K562 (cell line): ENCODE measurements at regions not wholly inside any gene's neighbourhood (a gene's known extent, or its start where the extent isn't known, plus 50 kb on each side); places are given as distances from the start of the nearest gene placed in this dataset.

Source experiments
- ATAC-seq: fragments of 200-7000 bp; cut with Tn5 transposase; 3 replicates; pipeline ENCODE4 v1.9.1; 2020; ENCODE audit warnings: moderate library complexity
- BruUV-seq: library from RNA; stranded (reverse); fragments of 400-500 nt; replicated peaks from 2 replicates; lab custom pipeline; 2021; lab: Mats Ljungman, UMichigan
- CTCF ChIA-PET: fragments of 300-600 bp; formaldehyde crosslinking; extraction: SDS; loops from one replicate; lab custom pipeline; 2021; ENCODE audit warnings: low intra/inter-chr PET ratio; lab: Yijun Ruan, JAX
- POLR2A ChIA-PET: fragments of 300-600, 350-650 bp; sonication (Branson Sonifier 250); formaldehyde crosslinking; extraction: SDS; loops from one replicate; lab custom pipeline; 2021; ENCODE audit warnings: antibody characterized with exemption, inconsistent platforms; lab: Yijun Ruan, JAX
- DNase-seq, 4 experiments: peaks; one replicate each; pipeline versions ENCODE4 v3.0.0 to v3.0.0-alpha.2; 2011 to 2018; ENCODE audit warnings: low spot score in 3 of 4, mixed read lengths in 3 of 4; ENCODE audit errors: extremely low read depth in 1 of 4
- FAIRE-seq: peaks from 2 replicates; lab custom pipeline; 2011; peaks lifted over from hg19 to GRCh38; lab: Jason Lieb, UNC
- H2AFZ ChIP-seq: 2 replicates; pipeline ENCODE4 v1.6.0; 2011; ENCODE audit warnings: low read depth, low read length, control low read depth, inconsistent platforms
- H3K27ac ChIP-seq: fragments of 200-600 bp; 3 replicates; pipeline ENCODE4 v1.8.0; 2011; ENCODE audit warnings: low read depth, mild to moderate bottlenecking, control low read depth, inconsistent platforms, low read length, moderate library complexity, mixed read lengths; ENCODE audit errors: extremely low read depth
- H3K27me3 ChIP-seq, 2 experiments: fragments of 300-600 bp in 1 of 2; 2 replicates in 1 of 2; 3 replicates in 1 of 2; pipeline versions ENCODE4 v1.6.0 to v1.8.0; 2011; ENCODE audit warnings: inconsistent platforms in 2 of 2, low read length in 2 of 2, mild to moderate bottlenecking in 1 of 2, mixed read lengths in 1 of 2, moderate library complexity in 1 of 2; ENCODE audit not compliant: control insufficient read depth in 2 of 2, insufficient read depth in 2 of 2
- H3K36me3 ChIP-seq: fragments of 300-600 bp; 3 replicates; pipeline ENCODE4 v1.8.0; 2011; ENCODE audit warnings: mild to moderate bottlenecking, low read length, inconsistent platforms; ENCODE audit not compliant: control insufficient read depth, insufficient read depth
- H3K4me1 ChIP-seq, 2 experiments: fragments of 200-600 bp in 1 of 2; replicated peaks in 1 of 2; 2 replicates in 1 of 2; 3 replicates in 1 of 2; pipeline versions ENCODE4 v1.5.1 to v1.8.0; 2011; ENCODE audit warnings: inconsistent platforms in 2 of 2, low read length in 2 of 2, mild to moderate bottlenecking in 1 of 2, mixed read lengths in 1 of 2, moderate library complexity in 1 of 2; ENCODE audit not compliant: control insufficient read depth in 2 of 2, insufficient read depth in 2 of 2
- H3K4me2 ChIP-seq: 2 replicates; pipeline ENCODE4 v1.6.1; 2011; ENCODE audit warnings: low read length, control low read depth, inconsistent platforms, mixed read lengths; ENCODE audit not compliant: insufficient read depth
- H3K4me3 ChIP-seq: fragments of 200-600 bp; sonication (generic), shearing (Covaris generic); 2 replicates; pipeline ENCODE4 v1.5.1; 2016; ENCODE audit warnings: control low read depth, inconsistent platforms
- H3K79me2 ChIP-seq: fragments of 200-600 bp; 3 replicates; pipeline ENCODE4 v1.8.0; 2011; ENCODE audit warnings: low read length, inconsistent platforms; ENCODE audit not compliant: control insufficient read depth, insufficient read depth
- H3K9ac ChIP-seq, 2 experiments: 2 replicates each; pipeline versions ENCODE4 v1.6.0 to v1.6.1; 2011; ENCODE audit warnings: low read depth in 2 of 2, low read length in 2 of 2, control low read depth in 1 of 2, inconsistent platforms in 1 of 2, mild to moderate bottlenecking in 1 of 2, mixed read lengths in 1 of 2; ENCODE audit not compliant: insufficient read depth in 1 of 2
- H3K9me1 ChIP-seq: one replicate; pipeline ENCODE4 v1.6.0; 2011; ENCODE audit warnings: inconsistent platforms, mild to moderate bottlenecking, low read length, moderate library complexity; ENCODE audit not compliant: control insufficient read depth, insufficient read depth
- H3K9me3 ChIP-seq: replicated peaks from 2 replicates; pipeline ENCODE4 v1.5.1; 2011; ENCODE audit warnings: low read depth, low read length, inconsistent platforms; ENCODE audit not compliant: control insufficient read depth, insufficient read depth
- H4K20me1 ChIP-seq: replicated peaks from 2 replicates; pipeline ENCODE4 v1.6.1; 2011; ENCODE audit warnings: low read length, inconsistent platforms, mixed read lengths; ENCODE audit not compliant: control insufficient read depth, insufficient read depth
- ATF1 ChIP-seq, 2 experiments: fragments of 450-650 bp in 1 of 2; IDR thresholded peaks; 2 replicates each; pipeline ENCODE4 v1.6.1; 2016; ENCODE audit warnings: missing compliant biosample characterization in 1 of 2, missing genetic modification characterization in 1 of 2
- HMGN3 ChIP-seq: IDR thresholded peaks from 2 replicates; pipeline ENCODE4 v1.6.1; 2011; ENCODE audit warnings: borderline replicate concordance, low read depth, mild to moderate bottlenecking, mixed read lengths, low read length; ENCODE audit not compliant: insufficient read length; ENCODE audit errors: extremely low read depth
- IRF2 ChIP-seq: sonication (generic); formaldehyde crosslinking; IDR thresholded peaks from 2 replicates; pipeline ENCODE4 v1.8.1; 2022; ENCODE audit warnings: mild to moderate bottlenecking, missing genetic modification reagents
- MYBL2 ChIP-seq, 2 experiments: fragments of 450-650 bp in 1 of 2; sonication (generic) in 1 of 2; formaldehyde crosslinking in 1 of 2; IDR thresholded peaks; 2 replicates each; pipeline versions ENCODE4 v1.6.1 to v1.8.1; 2017 to 2022; ENCODE audit warnings: borderline replicate concordance in 1 of 2, inconsistent platforms in 1 of 2, low read depth in 1 of 2, mild to moderate bottlenecking in 1 of 2, missing genetic modification reagents in 1 of 2, moderate library complexity in 1 of 2
- NR3C1 ChIP-seq: sonication (generic); formaldehyde crosslinking; IDR thresholded peaks from 2 replicates; pipeline ENCODE4 v1.8.1; 2022; ENCODE audit warnings: missing genetic modification reagents
- RERE ChIP-seq: sonication (generic); formaldehyde crosslinking; IDR thresholded peaks from 2 replicates; pipeline ENCODE4 v1.8.0; 2023; ENCODE audit warnings: missing genetic modification reagents, mild to moderate bottlenecking, borderline replicate concordance
- TEAD2 ChIP-seq: fragments of 450-650 bp; IDR thresholded peaks from 2 replicates; pipeline ENCODE4 v1.6.1; 2016; ENCODE audit warnings: missing genetic modification characterization, control low read depth, missing compliant biosample characterization
- ZBTB1 ChIP-seq: sonication (generic); formaldehyde crosslinking; IDR thresholded peaks from 2 replicates; pipeline ENCODE4 v1.8.1; 2023; ENCODE audit warnings: missing genetic modification reagents, low read depth, mild to moderate bottlenecking, borderline replicate concordance
- ZNF431 ChIP-seq: sonication (generic); formaldehyde crosslinking; IDR thresholded peaks from 2 replicates; pipeline ENCODE4 v1.8.0; 2022; ENCODE audit warnings: mild to moderate bottlenecking, missing genetic modification reagents
- WGBS: fragments of 100-300 bp; shearing (Covaris generic); methylation state at CpG from one replicate; pipeline ENCODE4 v1.1.6; 2016; ENCODE audit warnings: low coverage, mixed read lengths; ENCODE audit not compliant: insufficient coverage; ENCODE audit errors: missing lambda C conversion rate; 5-methylcytosine and 5-hydroxymethylcytosine counted together
- in situ Hi-C: fragments of 300-500 bp; cut with MboI; formaldehyde crosslinking; loops from 4 replicates; pipeline ENCODE4 v1.15.0; 2018; ENCODE audit warnings: inconsistent platforms, mixed read lengths
- intact Hi-C: fragments of 100-400 bp; cut with micrococcal nuclease; formaldehyde crosslinking; loops from 2 replicates; pipeline ENCODE4 v1.14.2; 2022
- TF ChIP-seq, protein P1 (sequence below): sonication (generic); formaldehyde crosslinking; IDR thresholded peaks from 2 replicates; pipeline ENCODE4 v1.8.1; 2022; ENCODE audit warnings: missing genetic modification reagents
- TF ChIP-seq, protein P2 (sequence below), 2 experiments: fragments of 200-800 bp in 1 of 2; sonication (Bioruptor generic) in 1 of 2; sonication (generic) in 1 of 2; formaldehyde crosslinking in 1 of 2; IDR thresholded peaks in 1 of 2; conservative IDR thresholded peaks in 1 of 2; 2 replicates each; pipeline versions ENCODE4 v1.5.0 to v1.6.1; 2016 to 2020; ENCODE audit warnings: missing compliant biosample characterization in 1 of 2, missing genetic modification characterization in 1 of 2, missing genetic modification reagents in 1 of 2

GRCh38 chr22:22788460-22789037, 99.1 kb upstream of the IGLL5 start:
- POLR2A ChIA-PET = interaction anchor here (0.5 to 2.9 kb wide), 42 partner anchors 8 to 446 kb away, joined by 3 to 21 read pairs (median 4); partner anchors contain the start of gene PRAME
- Histone ChIP-seq H3K27ac (no peak overlapping the region), H3K27me3 (peaks cover 26 to 30% of the 10 kb centered on the region in 2 experiments; a peak in 4 of 5 replicates), H3K9me1 (peaks cover 6% of the 10 kb centered on the region), H2AFZ (no peak overlapping the region), H3K4me3 (no peak overlapping the region), H3K36me3 (no peaks in the 10 kb centered on the region), H3K79me2 (no peaks in the 10 kb centered on the region), H4K20me1 (peaks cover 46% of the 10 kb centered on the region), H3K9me3 (no peaks in the 10 kb centered on the region), H3K9ac (peak overlapping the region in 1 of 2 experiments; percentile 7; a peak in 1 of 4 replicates), H3K4me2 (no peak overlapping the region), H3K4me1 (peaks cover 0 to 3% of the 10 kb centered on the region in 2 experiments; a peak in 1 of 5 replicates)
- no TSS peak for BruUV-seq
- in situ Hi-C loops = no loop called here
- intact Hi-C loops = loop anchor here (1.0 kb wide), 4 partner anchors 89 to 340 kb away; no protein-coding TSS in a partner anchor
- CTCF ChIA-PET = interaction anchor here (0.6 to 6.2 kb wide), 13 partner anchors 14 to 581 kb away, joined by 3 to 69 read pairs (median 7); no protein-coding TSS in a partner anchor
- ATAC-seq (peak; percentile 50), FAIRE-seq (no peak), DNase-seq (peak in 1 of 4 experiments; percentile 50)
- WGBS = 3% methylated on average over 9 of the region's 9 CpGs
- TF ChIP-seq ATF1 (CRISPR knock-in tag; IDR thresholded peaks at IDR 0.05) (0 out of 2 replicates have a peak, but pooled peaks have one; percentile 23), ATF1 (tag; IDR thresholded peaks at IDR 0.05) (no peak), ZNF431 (no peak), RERE (CRISPR knock-in tag) (peak; percentile 34; the same call in 1 of the 2 replicates), IRF2 (CRISPR knock-in tag) (peak; percentile 90), NR3C1 (CRISPR knock-in tag) (peak; percentile 90; the same call in 1 of the 2 replicates), MYBL2 (IDR thresholded peaks at IDR 0.05; ENCODE audit: low read depth) (no peak), MYBL2 (CRISPR knock-in tag; IDR thresholded peaks at IDR 0.05; ENCODE audit: borderline replicate concordance) (peak; percentile 69), HMGN3 (peak; percentile 80), ZBTB1 (CRISPR knock-in tag) (0 out of 2 replicates have a peak, but pooled peaks have one; percentile 52), TEAD2 (tag) (no peak)
- TF ChIP-seq, protein P1, sequence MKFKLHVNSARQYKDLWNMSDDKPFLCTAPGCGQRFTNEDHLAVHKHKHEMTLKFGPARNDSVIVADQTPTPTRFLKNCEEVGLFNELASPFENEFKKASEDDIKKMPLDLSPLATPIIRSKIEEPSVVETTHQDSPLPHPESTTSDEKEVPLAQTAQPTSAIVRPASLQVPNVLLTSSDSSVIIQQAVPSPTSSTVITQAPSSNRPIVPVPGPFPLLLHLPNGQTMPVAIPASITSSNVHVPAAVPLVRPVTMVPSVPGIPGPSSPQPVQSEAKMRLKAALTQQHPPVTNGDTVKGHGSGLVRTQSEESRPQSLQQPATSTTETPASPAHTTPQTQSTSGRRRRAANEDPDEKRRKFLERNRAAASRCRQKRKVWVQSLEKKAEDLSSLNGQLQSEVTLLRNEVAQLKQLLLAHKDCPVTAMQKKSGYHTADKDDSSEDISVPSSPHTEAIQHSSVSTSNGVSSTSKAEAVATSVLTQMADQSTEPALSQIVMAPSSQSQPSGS (CRISPR knock-in tag) = 0 out of 2 replicates have a peak, but pooled peaks have one; percentile 54
- TF ChIP-seq, protein P2, sequence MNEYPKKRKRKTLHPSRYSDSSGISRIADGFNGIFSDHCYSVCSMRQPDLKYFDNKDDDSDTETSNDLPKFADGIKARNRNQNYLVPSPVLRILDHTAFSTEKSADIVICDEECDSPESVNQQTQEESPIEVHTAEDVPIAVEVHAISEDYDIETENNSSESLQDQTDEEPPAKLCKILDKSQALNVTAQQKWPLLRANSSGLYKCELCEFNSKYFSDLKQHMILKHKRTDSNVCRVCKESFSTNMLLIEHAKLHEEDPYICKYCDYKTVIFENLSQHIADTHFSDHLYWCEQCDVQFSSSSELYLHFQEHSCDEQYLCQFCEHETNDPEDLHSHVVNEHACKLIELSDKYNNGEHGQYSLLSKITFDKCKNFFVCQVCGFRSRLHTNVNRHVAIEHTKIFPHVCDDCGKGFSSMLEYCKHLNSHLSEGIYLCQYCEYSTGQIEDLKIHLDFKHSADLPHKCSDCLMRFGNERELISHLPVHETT (CRISPR knock-in tag; conservative IDR thresholded peaks at IDR 0.05 in 1 of 2, IDR thresholded peaks at IDR 0.05 in 1 of 2) = peak in 1 of 2 experiments; percentile 90; a peak in 2 of 4 replicates
